ENCODE measurements at regions not wholly inside any gene's neighbourhood (a gene's known extent, or its start where the extent isn't known, plus 50 kb on each side); places are given as distances from the start of the nearest gene placed in this dataset.

DNA sequence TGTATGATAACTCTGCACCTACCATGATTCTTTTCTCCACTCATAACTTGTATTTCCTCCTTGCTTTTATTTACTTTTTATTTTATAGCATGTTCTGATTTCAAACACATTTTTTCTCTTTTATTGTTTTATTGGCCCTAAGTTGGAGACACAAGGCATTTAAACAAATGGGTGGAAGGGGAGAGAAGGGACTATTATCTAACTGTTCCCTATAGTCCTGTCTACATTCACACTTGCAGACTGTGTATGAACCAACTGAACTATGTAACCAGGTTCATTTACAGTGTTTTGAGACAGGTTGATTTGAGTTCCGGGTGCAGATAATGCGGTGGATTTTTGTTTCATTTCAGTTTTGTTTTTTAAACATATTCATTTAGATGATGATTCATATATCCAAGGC lies 830.6 kb upstream of the SEMA6A start:
- Histone ChIP-seq H3K9ac (ENCODE audit: control insufficient read depth, extremely low read depth, insufficient read depth, low read length) (no peak overlapping the region), H3K9me1 (ENCODE audit: control insufficient read depth, extremely low read depth, insufficient read depth, low read length) (no peaks in the 10 kb centered on the region), H3K4me2 (ENCODE audit: control insufficient read depth, extremely low read depth, insufficient read depth, low read depth, low read length) (no peak overlapping the region), H3K36me3 (ENCODE audit: control insufficient read depth in 2 of 2, extremely low read depth in 1 of 2, insufficient read depth in 2 of 2, low read length in 2 of 2) (no peaks in the 10 kb centered on the region), H3K27ac (ENCODE audit: control insufficient read depth, insufficient read depth, low read length) (no peak overlapping the region), H2AFZ (ENCODE audit: control insufficient read depth, low read length) (no peak overlapping the region), H3K4me3 (ENCODE audit: control insufficient read depth in 2 of 3, extremely low read depth in 1 of 3, insufficient read depth in 2 of 3, low read depth in 1 of 3, low read length in 3 of 3) (no peak overlapping the region), H3K27me3 (ENCODE audit: control insufficient read depth, extremely low read depth, insufficient read depth, low read length) (no peaks in the 10 kb centered on the region), H3K4me1 (ENCODE audit: control insufficient read depth, extremely low read depth, insufficient read depth, low read length) (no peaks in the 10 kb centered on the region), H3K79me2 (ENCODE audit: control insufficient read depth, insufficient read depth, low read length) (no peaks in the 10 kb centered on the region), H3K9me3 (ENCODE audit: control insufficient read depth, low read depth, low read length) (no peaks in the 10 kb centered on the region), H4K20me1 (ENCODE audit: control insufficient read depth, extremely low read depth, insufficient read depth, low read length) (no peaks in the 10 kb centered on the region)
- dilution Hi-C loops (cut with MboI; ENCODE audit: extremely low pct_ligation_motif_present, low sequenced_read_pairs): no loop called here
- TF ChIP-seq, protein P1, sequence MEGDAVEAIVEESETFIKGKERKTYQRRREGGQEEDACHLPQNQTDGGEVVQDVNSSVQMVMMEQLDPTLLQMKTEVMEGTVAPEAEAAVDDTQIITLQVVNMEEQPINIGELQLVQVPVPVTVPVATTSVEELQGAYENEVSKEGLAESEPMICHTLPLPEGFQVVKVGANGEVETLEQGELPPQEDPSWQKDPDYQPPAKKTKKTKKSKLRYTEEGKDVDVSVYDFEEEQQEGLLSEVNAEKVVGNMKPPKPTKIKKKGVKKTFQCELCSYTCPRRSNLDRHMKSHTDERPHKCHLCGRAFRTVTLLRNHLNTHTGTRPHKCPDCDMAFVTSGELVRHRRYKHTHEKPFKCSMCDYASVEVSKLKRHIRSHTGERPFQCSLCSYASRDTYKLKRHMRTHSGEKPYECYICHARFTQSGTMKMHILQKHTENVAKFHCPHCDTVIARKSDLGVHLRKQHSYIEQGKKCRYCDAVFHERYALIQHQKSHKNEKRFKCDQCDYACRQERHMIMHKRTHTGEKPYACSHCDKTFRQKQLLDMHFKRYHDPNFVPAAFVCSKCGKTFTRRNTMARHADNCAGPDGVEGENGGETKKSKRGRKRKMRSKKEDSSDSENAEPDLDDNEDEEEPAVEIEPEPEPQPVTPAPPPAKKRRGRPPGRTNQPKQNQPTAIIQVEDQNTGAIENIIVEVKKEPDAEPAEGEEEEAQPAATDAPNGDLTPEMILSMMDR (optimal IDR thresholded peaks at IDR 0.05 in 1 of 3, IDR thresholded peaks at IDR 0.05 in 1 of 3, conservative IDR thresholded peaks at IDR 0.05 in 1 of 3; ENCODE audit: extremely low read depth in 1 of 3, insufficient read depth in 2 of 3, low read length in 3 of 3): no peak
- TF ChIP-seq EZH2 (IDR thresholded peaks at IDR 0.05; ENCODE audit: low read length): no peak
- DNase-seq (ENCODE audit: low read depth, low spot score) (no peak), FAIRE-seq (no peak)

GRCh38 chr5:117394506-117395157 lies 820.0 kb upstream of the SEMA6A start:
- Histone ChIP-seq H3K9me1 (ENCODE audit: control insufficient read depth, extremely low read depth, insufficient read depth, low read length) (no peaks in the 10 kb centered on the region), H3K79me2 (ENCODE audit: control insufficient read depth, insufficient read depth, low read length) (no peaks in the 10 kb centered on the region), H3K27me3 (ENCODE audit: control insufficient read depth, extremely low read depth, insufficient read depth, low read length) (no peaks in the 10 kb centered on the region), H4K20me1 (ENCODE audit: control insufficient read depth, extremely low read depth, insufficient read depth, low read length) (no peaks in the 10 kb centered on the region), H3K4me1 (ENCODE audit: control insufficient read depth, extremely low read depth, insufficient read depth, low read length) (no peaks in the 10 kb centered on the region), H2AFZ (ENCODE audit: control insufficient read depth, low read length) (no peak overlapping the region), H3K4me3 (ENCODE audit: control insufficient read depth in 2 of 3, extremely low read depth in 1 of 3, insufficient read depth in 2 of 3, low read depth in 1 of 3, low read length in 3 of 3) (no peak overlapping the region), H3K36me3 (ENCODE audit: control insufficient read depth in 2 of 2, extremely low read depth in 1 of 2, insufficient read depth in 2 of 2, low read length in 2 of 2) (no peaks in the 10 kb centered on the region), H3K27ac (ENCODE audit: control insufficient read depth, insufficient read depth, low read length) (no peak overlapping the region), H3K9ac (ENCODE audit: control insufficient read depth, extremely low read depth, insufficient read depth, low read length) (no peak overlapping the region), H3K9me3 (ENCODE audit: control insufficient read depth, low read depth, low read length) (no peaks in the 10 kb centered on the region), H3K4me2 (ENCODE audit: control insufficient read depth, extremely low read depth, insufficient read depth, low read depth, low read length) (no peak overlapping the region)
- dilution Hi-C loops (cut with MboI; ENCODE audit: extremely low pct_ligation_motif_present, low sequenced_read_pairs): no loop called here
- no peak for FAIRE-seq
- no peak for TF ChIP-seq EZH2 (IDR thresholded peaks at IDR 0.05; ENCODE audit: low read length)
- TF ChIP-seq, protein P1 (optimal IDR thresholded peaks at IDR 0.05 in 1 of 3, IDR thresholded peaks at IDR 0.05 in 1 of 3, conservative IDR thresholded peaks at IDR 0.05 in 1 of 3; ENCODE audit: extremely low read depth in 1 of 3, insufficient read depth in 2 of 3, low read length in 3 of 3): no peak
- no peak for DNase-seq (ENCODE audit: low read depth, low spot score)

All from keratinocyte (primary cell).